Astrocyte of the cerebellum (primary cell): ENCODE measurements at regions not wholly inside any gene's neighbourhood (a gene's known extent, or its start where the extent isn't known, plus 50 kb on each side); places are given as distances from the start of the nearest gene placed in this dataset.

Experiments
- DNase-seq: peaks from one replicate; pipeline ENCODE4 v3.0.0-alpha.2; 2011; ENCODE audit warnings: low read depth
- H3K4me3 ChIP-seq: 2 replicates; pipeline ENCODE4 v1.5.1; 2011; ENCODE audit warnings: mild to moderate bottlenecking, low read depth, low read length, moderate library complexity
- CTCF ChIP-seq: IDR thresholded peaks from 2 replicates; pipeline ENCODE4 v1.5.1; 2012; ENCODE audit warnings: low read length, low read depth, moderate library complexity, mild to moderate bottlenecking; ENCODE audit errors: missing control alignments
- in situ Hi-C: cut with HindIII; loops from 2 replicates; pipeline ENCODE4 v1.10.0; 2017; ENCODE audit warnings: low sequenced_read_pairs

GRCh38 chr10:129253865-129254179 lies 213.2 kb upstream of the MGMT start:
- TF ChIP-seq CTCF, result no peak
- no peak overlapping the region for H3K4me3 ChIP-seq
- DNase-seq, result no peak
- in situ Hi-C loops, result no loop called here

GRCh38 chr10:129258283-129258923 lies 208.6 kb upstream of the MGMT start:
- H3K4me3 ChIP-seq, result no peak overlapping the region
- no peak for DNase-seq
- in situ Hi-C loops, result no loop called here
- TF ChIP-seq CTCF, result no peak

- in situ Hi-C loops, result no loop called here
- no peak for DNase-seq
- no peak for TF ChIP-seq CTCF
- no peak overlapping the region for H3K4me3 ChIP-seq
Measured at GRCh38 chr10:129259128-129259815, 207.8 kb upstream of the MGMT start.

GRCh38 chr10:129272176-129272575 lies 194.9 kb upstream of the MGMT start:
- no peak overlapping the region for H3K4me3 ChIP-seq
- in situ Hi-C loops, result no loop called here
- TF ChIP-seq CTCF, result no peak
- DNase-seq, result no peak

- in situ Hi-C loops, result no loop called here
- DNase-seq, result no peak
- no peak overlapping the region for H3K4me3 ChIP-seq
- no peak for TF ChIP-seq CTCF
Measured at GRCh38 chr10:129272866-129273650, 194.0 kb upstream of the MGMT start.

GRCh38 chr10:129273860-129274259 lies 193.2 kb upstream of the MGMT start:
- in situ Hi-C loops, result no loop called here
- DNase-seq, result no peak

More at GRCh38 chr10:129273860-129274259, 193.2 kb upstream of the MGMT start:
- no peak overlapping the region for H3K4me3 ChIP-seq
- TF ChIP-seq CTCF, result no peak
